ENCODE measurements at regions not wholly inside any gene's neighbourhood (a gene's known extent, or its start where the extent isn't known, plus 50 kb on each side); places are given as distances from the start of the nearest gene placed in this dataset.

DNA sequence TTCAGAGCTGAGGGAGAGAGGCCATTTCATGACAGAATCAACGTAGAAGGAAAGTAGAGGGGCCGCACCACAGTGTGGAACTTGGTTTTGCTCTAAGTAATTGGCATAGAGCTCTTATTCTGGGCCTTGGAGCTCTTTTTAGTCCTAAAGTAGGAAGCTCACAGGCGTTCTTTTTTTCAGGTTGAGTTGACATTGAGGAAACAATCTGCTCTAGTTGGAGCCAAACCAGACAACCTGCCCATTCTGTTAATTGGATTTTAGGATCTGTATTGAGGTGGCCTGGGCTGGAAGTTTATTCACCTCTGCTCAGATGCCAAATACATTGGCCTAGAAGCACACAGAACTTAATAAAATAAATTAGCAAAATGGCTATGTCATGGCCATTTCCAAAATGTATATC, 1093.9 kb downstream of the ADGRL2 start:
- DNase-seq (ENCODE audit: low read depth in 2 of 2), result no peak

DNA sequence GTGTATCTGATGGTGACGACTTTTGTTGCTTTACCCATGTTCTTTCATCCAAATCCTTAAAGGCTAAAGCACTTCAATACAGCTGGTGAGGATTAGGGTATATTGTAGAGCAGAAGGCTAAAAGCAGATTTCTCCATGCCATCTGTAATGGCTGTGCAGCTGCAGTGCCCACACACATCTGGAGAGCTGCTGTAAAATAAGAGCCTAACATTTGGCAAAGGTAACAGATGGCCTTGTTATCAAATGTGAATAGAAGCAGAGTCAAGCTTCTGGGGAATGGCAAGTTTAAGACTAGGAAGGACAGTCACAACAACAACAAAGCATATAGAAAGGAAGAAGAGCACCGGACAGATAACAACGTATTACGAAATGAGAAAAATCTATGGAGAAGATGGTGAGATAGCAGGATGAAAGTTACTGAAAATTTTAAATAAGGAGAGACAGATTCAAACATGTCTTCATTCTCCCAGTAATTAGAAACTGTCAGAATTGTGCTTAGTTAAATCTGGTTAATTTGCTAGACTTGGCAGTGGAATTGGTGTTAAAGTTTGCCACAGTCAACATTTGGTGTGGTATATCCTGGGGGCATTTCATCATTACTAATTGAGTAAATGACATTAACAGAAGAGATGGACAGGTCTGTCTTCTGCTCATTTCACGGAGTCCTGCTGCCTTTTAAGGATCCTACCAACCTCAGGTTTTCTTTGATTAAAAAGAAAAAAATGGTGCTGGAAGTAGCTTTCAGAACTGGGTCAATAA, 1093.2 kb downstream of the ADGRL2 start:
- DNase-seq (ENCODE audit: low read depth in 2 of 2), result no peak

DNA sequence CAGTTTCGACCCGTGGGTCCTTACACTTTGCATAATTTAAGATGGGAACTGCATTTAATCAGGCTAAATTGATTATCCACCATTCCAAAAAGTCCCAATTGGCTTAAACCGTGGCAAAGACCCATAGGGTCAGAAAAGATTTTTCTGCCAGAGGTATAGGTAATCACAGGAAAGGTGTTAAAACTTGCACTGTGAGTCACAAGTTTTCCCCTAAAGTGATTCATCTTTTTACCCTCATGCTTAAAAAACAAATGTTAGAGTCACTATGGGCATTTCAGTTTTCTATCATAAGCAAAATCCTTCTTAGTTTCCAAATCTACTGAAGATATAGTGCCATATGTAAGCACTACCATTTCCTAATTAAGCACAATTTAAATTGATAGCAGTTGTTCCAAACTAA, 1079.8 kb downstream of the ADGRL2 start:
- DNase-seq (ENCODE audit: low read depth in 2 of 2), result no peak

DNA sequence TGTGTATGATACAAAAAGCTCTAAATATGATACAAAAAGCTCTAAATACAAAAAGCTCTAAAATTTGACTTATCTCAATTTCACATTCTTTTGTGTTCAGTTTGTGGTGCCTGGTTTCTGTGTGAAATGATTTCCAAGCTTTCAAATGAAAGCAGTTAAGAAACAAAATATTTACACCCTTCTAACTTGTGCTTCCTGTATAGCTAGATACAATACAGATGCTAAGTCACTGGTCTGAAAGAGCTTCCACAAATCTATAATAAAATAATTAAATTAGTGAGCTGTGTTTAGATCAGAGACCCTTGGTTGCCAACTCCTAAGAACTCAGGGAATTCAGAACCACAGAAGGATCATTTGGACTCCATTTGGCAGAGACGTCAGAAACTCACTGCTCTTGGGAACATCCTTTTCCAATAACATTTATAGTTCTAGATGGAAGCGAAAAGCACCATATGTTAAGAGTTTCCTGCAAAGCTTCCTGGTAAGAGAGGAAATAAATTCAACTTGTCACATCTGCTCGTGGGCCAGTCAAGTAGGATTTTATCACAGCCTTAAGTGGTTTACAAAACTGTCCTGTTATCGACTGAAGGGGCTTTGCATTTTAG, 1079.1 kb downstream of the ADGRL2 start:
- DNase-seq (ENCODE audit: low read depth in 2 of 2), result no peak

DNA sequence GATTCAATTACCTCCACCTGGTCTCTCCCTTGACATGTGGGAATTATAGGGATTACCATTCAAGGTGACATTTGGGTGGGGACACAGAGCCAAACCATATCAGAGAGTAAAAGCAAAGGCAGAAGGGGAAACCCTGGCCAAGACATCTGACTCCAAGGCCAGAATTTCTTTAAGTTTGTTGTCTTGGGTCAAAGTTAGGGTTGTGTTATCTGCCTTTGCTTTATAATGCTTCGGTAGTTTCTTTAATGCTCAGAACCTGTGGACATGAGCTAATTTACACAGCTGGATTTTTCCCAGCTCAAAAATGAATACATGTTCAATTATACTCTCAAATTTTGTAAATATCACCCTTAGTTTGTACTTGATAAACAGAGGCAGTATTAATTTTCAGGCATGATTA, 1074.4 kb downstream of the ADGRL2 start:
- DNase-seq (ENCODE audit: low read depth in 2 of 2), result no peak

DNA sequence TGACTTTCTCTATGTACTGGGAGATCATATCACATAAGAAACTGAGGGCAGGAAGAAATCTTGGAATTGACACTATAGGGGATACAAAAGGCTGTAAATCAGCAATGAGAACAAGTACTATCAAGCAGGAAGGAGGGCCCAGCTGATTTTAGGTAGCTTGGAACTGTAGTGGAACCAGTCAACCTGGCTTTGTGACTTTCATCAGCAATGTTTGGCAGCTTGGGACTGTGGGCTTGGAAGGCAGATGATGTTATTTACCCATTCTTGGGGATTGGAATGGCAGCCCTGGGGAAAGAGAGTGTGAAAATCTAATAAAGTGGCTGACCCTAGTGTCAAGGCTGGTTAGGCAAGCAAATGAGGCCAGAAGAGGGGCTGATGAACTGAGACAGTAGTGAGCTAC, 1073.3 kb downstream of the ADGRL2 start:
- DNase-seq (ENCODE audit: low read depth in 2 of 2), result no peak

DNA sequence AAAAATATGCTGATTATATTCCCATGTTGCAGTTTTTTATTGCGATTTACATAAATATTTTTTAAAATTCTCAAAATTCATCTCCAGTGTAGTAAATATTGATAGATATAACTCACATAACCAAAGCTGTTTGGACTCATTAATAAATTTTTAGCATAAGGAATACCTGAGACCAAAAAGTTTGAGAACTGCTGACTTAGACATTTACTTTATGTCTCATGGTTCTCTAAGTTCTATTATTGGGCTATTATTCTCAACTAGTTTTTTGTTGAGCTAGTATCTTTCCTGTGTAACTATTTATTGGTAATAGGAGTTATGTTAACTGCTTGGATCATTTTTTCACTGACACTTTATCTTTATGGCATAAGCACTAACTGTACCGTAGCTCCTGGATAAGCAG, 1069.6 kb downstream of the ADGRL2 start:
- DNase-seq (ENCODE audit: low read depth in 2 of 2), result no peak

DNA sequence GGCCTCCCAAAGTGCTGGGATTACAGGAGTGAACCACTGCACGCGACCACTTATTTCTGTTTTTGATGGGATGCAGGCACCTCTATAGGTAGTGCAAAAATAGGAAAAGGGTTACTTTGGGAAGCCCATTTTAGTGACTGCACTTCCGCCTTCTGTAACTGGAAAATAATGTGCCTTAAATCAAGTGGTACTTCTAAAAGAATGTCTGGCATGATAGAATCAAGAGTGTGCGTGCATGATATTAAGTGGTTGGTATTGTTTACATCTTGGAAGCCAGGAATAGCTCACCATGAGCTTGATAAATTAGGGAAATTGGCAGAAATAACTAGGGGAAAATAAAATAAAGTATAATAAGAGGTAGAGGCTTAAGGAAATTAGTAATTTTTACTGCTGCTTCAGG, 1067.0 kb downstream of the ADGRL2 start:
- no peak for DNase-seq (ENCODE audit: low read depth in 2 of 2)

DNA sequence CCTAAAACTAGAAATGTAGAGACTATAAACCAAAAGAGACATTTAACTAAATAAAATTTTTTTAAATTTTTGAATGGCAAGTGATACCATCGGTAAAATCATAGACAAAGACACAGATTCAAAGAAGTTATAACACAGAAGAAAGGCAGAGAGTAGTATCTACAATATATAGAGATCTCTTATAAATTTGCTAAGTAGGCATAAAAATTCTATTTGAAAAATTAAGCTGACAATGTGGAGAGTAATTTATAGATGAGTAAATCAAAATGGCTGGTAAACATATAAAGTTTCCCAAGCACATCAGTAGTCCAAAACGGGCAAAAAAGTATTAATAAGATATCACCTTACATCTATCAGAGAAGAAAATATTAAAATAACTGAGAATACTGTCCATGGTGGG, 1061.0 kb downstream of the ADGRL2 start:
- no peak for DNase-seq (ENCODE audit: low read depth in 2 of 2)

DNA sequence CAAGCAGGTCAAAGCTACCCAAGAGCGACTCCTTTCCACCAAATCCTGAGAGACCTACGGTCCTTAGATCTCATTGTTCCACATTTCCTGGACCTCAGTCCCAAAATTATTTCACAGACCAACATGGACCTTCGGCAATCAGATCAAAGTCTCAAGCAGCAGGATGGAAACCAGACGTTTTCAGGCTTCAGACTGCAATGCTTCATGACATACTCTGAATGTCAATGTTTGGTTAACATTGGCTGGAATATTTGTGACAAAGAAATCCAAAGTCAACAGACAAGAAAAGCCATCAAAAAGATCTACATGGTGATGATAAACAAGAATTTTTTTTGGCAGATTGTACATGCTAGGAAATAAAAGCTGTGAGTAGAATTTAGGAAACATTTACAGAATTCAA, 1057.3 kb downstream of the ADGRL2 start:
- DNase-seq (ENCODE audit: low read depth in 2 of 2), result no peak

DNA sequence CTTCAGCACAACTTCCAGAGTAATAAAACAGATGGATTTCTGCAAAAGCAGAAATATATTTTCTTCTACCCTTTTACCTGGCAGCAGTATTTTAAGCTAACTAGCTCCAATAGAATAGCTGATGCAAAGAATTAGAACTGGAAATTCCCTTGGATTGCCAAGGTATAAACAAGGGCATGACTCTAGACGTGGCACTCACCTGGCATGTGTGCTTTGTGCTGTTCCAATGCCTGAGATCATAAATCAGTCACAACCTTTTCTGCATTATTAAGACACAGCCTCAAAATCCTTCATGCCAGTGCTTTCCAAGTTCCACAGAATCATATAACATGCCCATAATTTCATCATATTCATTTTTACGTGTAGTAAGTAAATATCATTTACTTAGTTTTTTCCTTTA, 1048.7 kb downstream of the ADGRL2 start:
- no peak for DNase-seq (ENCODE audit: low read depth in 2 of 2)

DNA sequence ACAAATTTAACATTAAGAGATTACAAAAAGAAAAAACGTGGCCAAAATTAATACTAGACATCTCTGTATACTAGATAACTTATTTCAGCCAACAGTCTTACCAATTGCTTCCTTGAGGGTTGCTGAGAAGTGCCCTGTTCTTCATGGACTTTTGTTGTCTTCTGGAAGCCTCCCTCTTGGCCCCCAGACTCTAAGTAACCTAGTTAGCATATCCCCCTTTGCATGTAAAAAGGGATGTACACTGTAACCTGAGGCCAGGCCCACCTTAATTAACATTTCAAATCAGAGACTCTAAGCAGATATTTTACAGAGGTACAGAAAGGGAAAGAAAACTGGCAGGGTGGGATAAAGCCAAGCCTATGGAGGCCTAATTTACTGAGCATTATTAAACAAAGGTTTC, 1047.3 kb downstream of the ADGRL2 start:
- no peak for DNase-seq (ENCODE audit: low read depth in 2 of 2)

DNA sequence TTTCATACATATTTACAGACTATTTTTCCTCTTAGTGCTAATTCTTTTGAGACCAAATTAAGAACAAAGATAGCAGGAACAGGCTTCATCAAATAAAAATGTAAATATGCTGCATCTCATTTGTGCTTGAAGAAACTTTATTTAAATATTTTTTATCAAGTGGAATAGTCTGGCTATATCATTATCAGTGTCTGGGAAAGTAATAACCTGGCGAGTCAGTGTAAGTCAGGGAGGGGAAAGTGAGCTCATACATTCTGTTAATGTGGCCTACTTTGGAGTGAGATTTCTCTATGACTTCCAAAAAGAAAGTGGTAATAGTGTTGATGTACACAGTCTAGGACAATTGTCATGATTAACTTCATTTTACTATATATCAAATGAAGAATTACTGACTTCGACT, 1045.1 kb downstream of the ADGRL2 start:
- DNase-seq (ENCODE audit: low read depth in 2 of 2), result no peak

DNA sequence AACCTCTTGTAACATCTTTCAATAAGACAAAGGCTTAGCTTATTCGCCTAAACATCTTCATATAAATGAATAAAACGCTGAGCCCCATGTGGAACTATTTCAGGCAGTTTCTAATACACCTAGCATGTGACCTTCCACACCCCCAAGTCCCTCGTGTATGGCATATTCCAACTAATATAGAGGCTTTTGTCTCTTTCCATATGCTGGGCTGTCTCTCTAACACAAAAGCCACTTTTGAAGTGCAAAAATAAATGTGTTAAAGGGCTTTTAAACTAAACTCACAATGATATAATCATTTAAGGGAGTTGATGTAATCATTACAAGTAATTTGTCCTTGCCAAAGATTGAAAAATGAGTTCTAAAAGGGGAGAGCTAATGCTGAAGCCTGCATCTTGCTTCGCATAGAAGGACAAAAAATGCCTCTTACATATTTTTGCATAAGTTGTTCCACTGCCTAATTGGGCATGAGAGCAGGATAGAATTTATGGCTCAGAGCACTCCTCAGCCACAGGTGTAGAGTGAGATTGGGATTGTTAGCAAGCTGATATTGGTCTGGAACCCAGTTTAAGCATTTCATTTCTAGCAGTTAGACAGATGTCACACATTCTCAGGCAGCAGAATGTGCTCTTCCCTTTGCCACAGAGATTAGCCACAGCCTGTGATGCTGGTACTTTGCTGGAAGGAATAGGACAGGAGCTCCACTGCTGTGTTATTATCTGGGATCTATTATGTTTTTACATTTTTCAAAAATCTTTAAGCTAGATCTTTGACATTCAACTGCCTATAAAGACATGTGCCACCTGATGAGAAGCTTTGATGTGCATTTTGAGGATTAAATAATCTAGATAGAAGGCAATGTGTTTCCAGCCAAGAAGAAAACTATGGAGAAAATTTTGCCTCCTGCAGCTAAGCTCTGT, 1044.4 kb downstream of the ADGRL2 start:
- DNase-seq (ENCODE audit: low read depth in 2 of 2), result no peak

DNA sequence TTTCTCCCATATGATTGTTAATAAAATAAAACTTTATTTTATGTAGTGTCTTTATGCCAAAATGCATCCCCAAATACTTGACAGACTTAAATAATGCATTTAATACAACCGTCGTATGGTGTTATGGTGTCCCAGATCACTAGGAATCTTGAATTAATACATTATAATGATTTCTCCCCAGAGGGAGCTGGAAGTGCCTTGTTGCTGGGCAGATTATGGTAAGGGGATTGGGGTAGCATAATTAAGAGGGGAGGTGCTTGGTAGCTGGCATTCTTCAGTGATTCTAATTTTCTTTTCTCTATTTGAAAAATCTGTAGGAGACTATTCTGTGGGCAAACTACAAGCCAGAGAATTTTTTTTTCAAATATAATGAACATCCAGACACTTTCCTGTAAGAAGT, 1043.7 kb downstream of the ADGRL2 start:
- no peak for DNase-seq (ENCODE audit: low read depth in 2 of 2)

DNA sequence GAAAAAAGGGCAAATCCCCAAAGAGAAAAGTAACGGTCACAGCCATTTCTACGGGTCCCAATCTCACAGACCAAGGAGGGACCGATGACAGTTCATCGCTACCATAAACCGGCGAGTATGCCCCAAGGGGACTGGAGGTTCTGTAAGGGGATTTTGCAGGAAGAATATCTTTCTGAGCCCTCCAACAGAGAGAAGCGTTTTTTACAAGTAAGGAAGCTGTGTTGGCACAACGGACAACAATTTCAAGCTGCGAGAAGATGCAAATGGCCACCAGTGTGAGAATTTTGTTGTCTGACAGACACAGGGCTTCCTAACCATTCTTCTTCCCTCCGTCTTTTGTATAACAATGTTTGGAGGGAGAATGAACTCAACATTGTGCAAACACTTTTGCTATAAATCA, 1043.1 kb downstream of the ADGRL2 start:
- DNase-seq (ENCODE audit: low read depth in 2 of 2), result no peak

DNA sequence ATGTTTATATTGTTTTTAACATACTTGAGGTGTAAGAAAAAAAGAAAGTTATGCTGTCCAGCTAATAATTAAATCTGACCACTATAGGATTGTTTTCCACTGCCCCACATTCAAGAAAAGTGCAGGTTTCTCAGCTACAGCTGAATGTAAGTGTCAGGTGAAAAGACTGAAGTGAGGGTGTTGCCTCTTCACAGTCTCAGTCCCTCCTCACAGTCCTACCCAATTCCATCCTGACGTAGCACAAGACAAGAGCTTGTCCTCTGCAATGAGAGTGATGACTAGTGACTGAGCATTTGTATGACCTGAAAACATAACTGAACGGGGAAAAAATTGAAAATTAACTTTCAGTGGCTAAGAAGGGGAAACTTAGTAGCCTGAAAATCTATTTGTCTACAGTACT, 1039.5 kb downstream of the ADGRL2 start:
- no peak for DNase-seq (ENCODE audit: low read depth in 2 of 2)

DNA sequence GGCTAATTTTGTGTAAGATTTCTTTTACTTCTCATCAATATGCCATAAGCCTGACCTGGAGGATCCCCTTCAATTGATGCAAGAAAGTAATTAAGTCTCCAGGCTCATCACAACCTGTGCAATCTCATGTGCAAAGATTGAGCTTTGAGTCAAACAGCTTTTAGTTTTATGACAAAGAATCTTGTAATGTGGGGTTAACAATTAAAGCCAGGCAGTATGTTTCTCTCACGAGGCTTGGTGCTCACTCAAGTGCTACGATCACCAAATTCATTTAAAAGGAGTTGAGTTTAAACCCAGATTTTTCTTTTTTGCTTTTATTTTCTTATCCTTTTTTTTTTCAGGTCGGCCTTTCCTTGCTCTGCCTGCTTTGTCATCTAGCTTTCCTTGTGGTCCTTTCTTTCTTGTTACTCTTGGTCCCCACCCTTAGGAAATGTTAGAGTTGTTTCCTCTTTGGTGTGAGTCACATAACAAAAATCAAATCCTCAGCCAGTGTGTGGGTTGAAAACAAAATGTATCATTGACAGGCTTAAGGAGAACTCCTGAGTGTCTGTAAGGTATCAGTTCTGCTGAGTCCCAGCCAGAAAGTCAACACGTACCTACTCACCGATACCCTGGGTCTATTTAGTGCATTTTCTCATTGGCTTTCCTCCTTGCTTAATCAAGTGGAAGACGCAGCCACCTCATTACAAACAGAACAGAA, 1037.2 kb downstream of the ADGRL2 start:
- DNase-seq (ENCODE audit: low read depth in 2 of 2), result no peak

DNA sequence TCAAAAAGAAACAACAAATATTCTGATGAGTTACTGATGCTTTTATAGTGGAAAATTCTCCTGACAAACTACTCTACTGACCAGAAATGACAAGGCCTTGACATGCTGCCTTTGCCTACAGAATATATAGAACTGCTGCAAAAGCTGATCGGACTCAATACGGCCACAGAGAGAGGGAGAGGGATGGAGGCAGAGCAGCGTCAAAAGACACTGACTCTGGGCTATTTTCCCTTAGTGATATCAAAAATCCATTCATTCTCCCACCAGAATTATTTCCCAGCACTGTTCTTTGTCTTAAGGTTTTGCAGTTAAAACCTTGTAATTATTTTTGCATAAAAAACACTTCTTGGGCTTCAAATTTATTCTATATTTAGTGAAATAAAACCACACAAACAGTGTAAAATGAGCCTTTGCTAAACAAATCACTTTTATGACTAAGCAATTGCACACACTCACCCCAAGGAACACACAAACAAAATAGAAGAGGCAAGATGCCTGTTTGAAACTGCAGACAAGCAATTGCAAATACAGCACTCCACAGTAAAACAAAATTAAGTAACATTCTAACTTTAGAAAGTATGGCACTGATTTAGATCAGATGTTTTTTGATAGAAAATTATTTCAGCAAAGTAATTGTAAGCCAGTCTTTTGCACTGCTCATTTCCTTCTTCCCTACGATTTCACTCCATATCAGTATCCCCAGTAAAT, 1036.4 kb downstream of the ADGRL2 start:
- no peak for DNase-seq (ENCODE audit: low read depth in 2 of 2)

DNA sequence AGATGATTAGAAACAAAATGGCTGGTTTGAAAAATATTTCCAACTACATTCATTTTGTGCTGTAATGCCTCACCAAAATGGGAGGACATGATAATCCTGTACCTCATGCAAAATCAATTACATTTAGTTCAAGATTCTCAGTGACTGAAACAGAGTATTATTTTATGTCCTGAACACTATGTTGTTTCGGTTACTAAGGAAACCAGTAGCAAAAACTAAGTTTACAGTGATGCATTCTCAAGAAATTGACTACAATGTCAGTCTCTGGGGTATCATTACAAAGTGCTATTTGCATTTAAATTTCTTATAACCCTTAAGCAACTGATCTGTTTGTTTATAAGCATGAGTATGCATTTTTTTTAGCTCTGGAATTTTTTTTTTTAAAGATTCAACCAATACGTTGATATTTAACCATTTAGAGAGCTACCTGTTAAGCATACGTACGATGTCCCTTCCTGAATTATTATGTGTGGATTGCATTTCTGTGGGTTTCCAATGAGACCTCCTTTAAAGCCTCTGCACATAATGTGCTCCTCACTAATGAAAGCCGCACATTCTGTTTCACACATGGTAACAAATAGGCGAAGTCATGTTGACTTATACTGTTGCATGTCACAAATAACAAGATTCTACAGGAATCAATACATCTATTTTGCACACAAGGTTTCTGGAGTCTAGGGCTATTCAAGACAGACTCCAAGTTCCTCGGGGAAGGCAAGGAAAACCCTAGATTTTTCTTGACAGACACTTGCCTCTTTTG, 1035.7 kb downstream of the ADGRL2 start:
- DNase-seq (ENCODE audit: low read depth in 2 of 2), result no peak

Data from stimulated activated CD4-positive, alpha-beta T cell treated with anti-CD3 and anti-CD28 coated beads, Interleukin-1b, Interleukin-23, amount 100 ng/mL, for 1 hour (primary cell).